PC-9 (cell line): ENCODE measurements at regions not wholly inside any gene's neighbourhood (a gene's known extent, or its start where the extent isn't known, plus 50 kb on each side); places are given as distances from the start of the nearest gene placed in this dataset.

Experiments
- BruUV-seq: library from RNA; stranded (reverse); fragments of 400-500 nt; replicated peaks from 2 replicates; lab custom pipeline; 2021; lab: Mats Ljungman, UMichigan
- CTCF ChIA-PET: fragments of 300-600 bp; sonication (Branson Sonifier 250); formaldehyde crosslinking; loops from one replicate; lab custom pipeline; 2022; ENCODE audit warnings: antibody characterized with exemption; lab: Charles Lee
- POLR2A ChIA-PET: fragments of 300-600 bp; sonication (Branson Sonifier 250); formaldehyde crosslinking; loops from one replicate; lab custom pipeline; 2022; ENCODE audit warnings: antibody characterized with exemption; ENCODE audit not compliant: unreplicated experiment; lab: Charles Lee
- DNase-seq, 2 experiments: peaks; one replicate each; pipeline versions ENCODE4 v3.0.0 to v3.0.0-alpha.2; 2015 to 2022; ENCODE audit warnings: mixed read lengths in 1 of 2
- H2AFZ ChIP-seq: fragments of 200-600 bp; sonication (generic); 2 replicates; pipeline ENCODE4 v1.8.1; 2017; ENCODE audit warnings: antibody characterized with exemption
- H3F3A ChIP-seq: fragments of 200-600 bp; sonication (generic); 2 replicates; pipeline ENCODE4 v1.8.1; 2017; ENCODE audit warnings: antibody characterized with exemption, mild to moderate bottlenecking, low read depth; ENCODE audit not compliant: insufficient read depth
- H3K27ac ChIP-seq: fragments of 200-600 bp; sonication (generic); 2 replicates; pipeline ENCODE4 v1.6.1; 2016; ENCODE audit warnings: mixed run types
- H3K27me3 ChIP-seq: fragments of 200-600 bp; sonication (generic); 2 replicates; pipeline ENCODE4 v1.6.1; 2016; ENCODE audit warnings: low read depth, mixed run types; ENCODE audit not compliant: insufficient read depth
- H3K36me3 ChIP-seq: fragments of 200-600 bp; sonication (generic); 2 replicates; pipeline ENCODE4 v1.6.1; 2016; ENCODE audit warnings: low read depth, mixed run types
- H3K4me1 ChIP-seq: fragments of 200-600 bp; sonication (generic); replicated peaks from 2 replicates; pipeline ENCODE4 v1.6.1; 2016; ENCODE audit warnings: mixed run types; ENCODE audit not compliant: insufficient read depth
- H3K4me2 ChIP-seq: fragments of 200-600 bp; sonication (generic); 2 replicates; pipeline ENCODE4 v1.6.1; 2017; ENCODE audit warnings: mixed run types
- H3K4me3 ChIP-seq: fragments of 200-600 bp; sonication (generic); 2 replicates; pipeline ENCODE4 v1.6.1; 2016; ENCODE audit warnings: mixed run types
- H3K79me2 ChIP-seq: fragments of 200-600 bp; sonication (generic); 2 replicates; pipeline ENCODE4 v1.6.1; 2017; ENCODE audit warnings: low read depth, mixed run types
- H3K9me2 ChIP-seq: fragments of 200-600 bp; sonication (generic); 2 replicates; pipeline ENCODE4 v1.8.1; 2017; ENCODE audit warnings: mild to moderate bottlenecking; ENCODE audit not compliant: insufficient read depth
- H3K9me3 ChIP-seq: fragments of 200-600 bp; sonication (generic); 2 replicates; pipeline ENCODE4 v1.8.1; 2016; ENCODE audit warnings: low read depth; ENCODE audit not compliant: insufficient read depth
- H4K20me1 ChIP-seq: fragments of 200-600 bp; sonication (generic); 2 replicates; pipeline ENCODE4 v1.8.1; 2017; ENCODE audit not compliant: insufficient read depth
- EZH2 ChIP-seq: fragments of 200-600 bp; sonication (generic); IDR thresholded peaks from 2 replicates; pipeline ENCODE4 v1.8.0; 2017; ENCODE audit warnings: antibody characterized with exemption, low read depth
- intact Hi-C: fragments of 100-400 bp; cut with micrococcal nuclease; formaldehyde crosslinking; loops from one replicate; pipeline ENCODE4 v1.10.0; 2022; ENCODE audit not compliant: unreplicated experiment
- TF ChIP-seq, protein P1 (sequence below): fragments of 200-600 bp; sonication (generic); conservative IDR thresholded peaks from 2 replicates; pipeline ENCODE4 v1.6.1; 2017; ENCODE audit warnings: mixed run types, antibody characterized with exemption, mild to moderate bottlenecking, moderate library complexity

DNA sequence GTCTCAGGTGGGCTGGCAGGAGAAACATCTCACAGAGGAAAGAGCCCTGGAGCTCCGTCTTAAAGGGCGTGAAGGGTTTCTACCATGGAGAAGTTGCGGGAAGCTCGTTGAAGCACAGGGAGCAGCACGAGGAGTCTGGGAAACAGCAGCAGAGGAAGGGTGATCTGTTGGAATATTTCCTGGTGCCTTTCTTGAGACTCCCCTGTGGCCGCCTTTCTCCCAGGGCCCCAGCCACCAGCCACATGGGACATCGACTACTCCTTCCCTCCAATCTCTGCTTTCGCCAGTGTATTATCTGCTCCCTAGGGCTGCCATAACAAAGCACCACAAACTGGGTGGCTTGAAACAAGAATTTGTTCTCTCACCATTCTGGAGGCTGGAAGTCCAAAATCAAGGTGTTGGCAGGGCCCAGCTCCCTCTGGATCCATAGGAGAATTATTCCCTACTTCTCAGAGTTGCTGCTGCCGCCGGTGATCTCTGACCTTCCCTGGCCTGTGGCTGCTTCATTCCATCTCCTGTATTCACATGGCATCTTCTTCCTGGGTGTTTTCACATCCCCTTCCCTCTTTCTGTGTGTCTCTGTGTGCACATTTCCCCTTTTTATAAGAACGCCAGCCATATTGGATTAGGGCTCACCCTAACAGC lies 152.8 kb upstream of the GSC start:
- ChIA-PET POLR2A (no interaction called here), CTCF (no interaction called here)
- Histone ChIP-seq H4K20me1 (no peaks in the 10 kb centered on the region), H3K4me2 (no peak overlapping the region), H3K9me2 (no peaks in the 10 kb centered on the region), H3K27ac (no peak overlapping the region), H2AFZ (no peak overlapping the region), H3K9me3 (no peaks in the 10 kb centered on the region), H3K4me3 (no peak overlapping the region), H3F3A (no peaks in the 10 kb centered on the region), H3K79me2 (no peaks in the 10 kb centered on the region), H3K4me1 (no peaks in the 10 kb centered on the region), H3K27me3 (0 out of 2 replicates have a peak, but pooled peaks cover 10% of the 10 kb centered on the region), H3K36me3 (no peaks in the 10 kb centered on the region)
- no peak for DNase-seq
- TF ChIP-seq, protein P1, sequence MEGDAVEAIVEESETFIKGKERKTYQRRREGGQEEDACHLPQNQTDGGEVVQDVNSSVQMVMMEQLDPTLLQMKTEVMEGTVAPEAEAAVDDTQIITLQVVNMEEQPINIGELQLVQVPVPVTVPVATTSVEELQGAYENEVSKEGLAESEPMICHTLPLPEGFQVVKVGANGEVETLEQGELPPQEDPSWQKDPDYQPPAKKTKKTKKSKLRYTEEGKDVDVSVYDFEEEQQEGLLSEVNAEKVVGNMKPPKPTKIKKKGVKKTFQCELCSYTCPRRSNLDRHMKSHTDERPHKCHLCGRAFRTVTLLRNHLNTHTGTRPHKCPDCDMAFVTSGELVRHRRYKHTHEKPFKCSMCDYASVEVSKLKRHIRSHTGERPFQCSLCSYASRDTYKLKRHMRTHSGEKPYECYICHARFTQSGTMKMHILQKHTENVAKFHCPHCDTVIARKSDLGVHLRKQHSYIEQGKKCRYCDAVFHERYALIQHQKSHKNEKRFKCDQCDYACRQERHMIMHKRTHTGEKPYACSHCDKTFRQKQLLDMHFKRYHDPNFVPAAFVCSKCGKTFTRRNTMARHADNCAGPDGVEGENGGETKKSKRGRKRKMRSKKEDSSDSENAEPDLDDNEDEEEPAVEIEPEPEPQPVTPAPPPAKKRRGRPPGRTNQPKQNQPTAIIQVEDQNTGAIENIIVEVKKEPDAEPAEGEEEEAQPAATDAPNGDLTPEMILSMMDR = no peak
- no peak for TF ChIP-seq EZH2
- BruUV-seq = no TSS peak
- intact Hi-C loops = no loop called here

DNA sequence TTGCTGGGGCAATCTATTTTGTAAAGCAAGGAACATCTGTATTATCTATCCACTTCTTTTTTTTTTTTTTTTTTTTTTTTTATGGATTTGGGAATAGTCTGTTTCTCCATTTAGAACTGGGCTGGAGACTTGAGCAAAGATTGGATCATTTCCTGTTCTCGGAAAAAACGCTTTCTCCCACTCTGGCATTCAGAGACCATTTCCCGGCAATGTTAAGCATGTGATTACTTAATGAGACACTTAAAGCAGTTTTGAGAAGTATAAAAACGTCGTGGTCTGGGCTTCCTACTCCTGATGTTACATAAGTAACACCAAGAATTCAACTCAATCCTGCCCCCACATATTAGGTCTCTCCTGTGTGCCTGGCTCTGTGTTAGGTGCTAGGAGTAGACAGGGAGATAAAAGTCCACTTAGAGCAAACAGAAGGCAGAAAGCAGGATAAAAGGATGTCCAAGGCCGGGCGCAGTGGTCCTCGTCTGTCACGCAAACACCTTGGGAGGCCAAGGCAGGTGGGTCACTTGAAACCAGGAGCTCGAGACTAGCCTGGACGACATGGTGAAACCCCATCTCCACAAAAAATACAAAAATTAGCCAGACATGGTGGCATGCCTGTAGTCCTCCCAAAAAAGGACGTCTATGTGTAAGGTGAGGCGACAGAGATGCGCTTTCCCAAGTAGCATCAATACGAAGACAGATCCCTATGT lies 152.1 kb upstream of the GSC start:
- Histone ChIP-seq H3K27me3 (peaks cover 13% of the 10 kb centered on the region; the same call in 1 of the 2 replicates), H3F3A (no peaks in the 10 kb centered on the region), H3K4me2 (no peak overlapping the region), H3K79me2 (no peaks in the 10 kb centered on the region), H4K20me1 (no peaks in the 10 kb centered on the region), H3K4me1 (no peaks in the 10 kb centered on the region), H3K9me3 (no peaks in the 10 kb centered on the region), H3K27ac (no peak overlapping the region), H3K9me2 (no peaks in the 10 kb centered on the region), H3K4me3 (no peak overlapping the region), H2AFZ (no peak overlapping the region), H3K36me3 (no peaks in the 10 kb centered on the region)
- no peak for TF ChIP-seq EZH2
- TF ChIP-seq, protein P1 = no peak
- BruUV-seq = no TSS peak
- ChIA-PET CTCF (no interaction called here), POLR2A (no interaction called here)
- DNase-seq = no peak
- intact Hi-C loops = no loop called here

DNA sequence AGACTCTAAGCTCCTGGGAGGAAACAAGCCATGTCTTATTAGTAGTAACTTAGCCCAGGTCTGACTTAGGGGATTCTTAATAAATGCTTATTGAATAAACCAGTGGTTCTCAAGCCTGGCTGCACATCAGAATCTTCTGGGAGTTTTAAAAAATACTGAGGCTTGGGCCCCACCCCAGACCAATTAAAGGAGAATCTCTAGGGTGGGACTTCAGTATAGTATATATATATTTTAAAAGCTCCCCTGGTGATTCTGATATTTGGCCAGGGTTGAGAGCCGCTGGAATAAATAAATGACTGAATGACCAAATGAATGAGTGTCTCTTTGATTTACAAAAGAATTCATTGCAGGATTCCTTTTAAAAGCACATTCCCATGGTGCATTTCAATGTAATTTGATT lies 151.5 kb upstream of the GSC start:
- no peaks in the 10 kb centered on the region for H4K20me1 ChIP-seq
- no peak overlapping the region for H3K4me3 ChIP-seq
- H3K4me1 ChIP-seq = no peaks in the 10 kb centered on the region
- H3K36me3 ChIP-seq = no peaks in the 10 kb centered on the region
- H3K27me3 ChIP-seq = peaks cover 19% of the 10 kb centered on the region; the same call in 1 of the 2 replicates
- H3K4me2 ChIP-seq = no peak overlapping the region
- DNase-seq = no peak
- TF ChIP-seq EZH2 = no peak
- TF ChIP-seq, protein P1 = no peak
- H3K9me3 ChIP-seq = no peaks in the 10 kb centered on the region
- intact Hi-C loops = no loop called here
- ChIA-PET POLR2A (no interaction called here), CTCF (no interaction called here)
- BruUV-seq = no TSS peak
- no peak overlapping the region for H2AFZ ChIP-seq
- no peak overlapping the region for H3K27ac ChIP-seq
- no peaks in the 10 kb centered on the region for H3K9me2 ChIP-seq
- no peaks in the 10 kb centered on the region for H3F3A ChIP-seq
- H3K79me2 ChIP-seq = no peaks in the 10 kb centered on the region
